ENCODE measurements at regions not wholly inside any gene's neighbourhood (a gene's known extent, or its start where the extent isn't known, plus 50 kb on each side); places are given as distances from the start of the nearest gene placed in this dataset.

DNA sequence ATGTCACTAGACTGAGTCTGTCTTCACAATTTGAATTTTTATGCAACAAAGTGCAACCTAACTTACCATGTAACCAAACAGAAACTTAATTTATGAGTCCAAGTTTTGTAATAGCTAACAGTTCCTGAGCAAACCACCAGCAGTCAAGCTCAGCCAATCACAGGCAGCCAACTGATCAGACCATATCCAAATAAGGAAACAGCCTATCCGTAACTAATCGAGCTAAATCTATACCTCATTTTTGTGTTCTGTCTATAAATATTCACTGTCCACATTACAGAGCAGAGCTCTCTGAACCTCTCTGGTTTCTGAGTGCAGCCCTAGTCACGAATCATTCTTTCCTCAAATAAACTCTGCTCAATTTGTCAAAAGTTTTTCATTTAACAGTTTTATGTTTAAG lies 367.6 kb downstream of the PRR32 start:
- TF ChIP-seq YY1 (IDR thresholded peaks at IDR 0.05) = no peak
- TF ChIP-seq, protein P1, sequence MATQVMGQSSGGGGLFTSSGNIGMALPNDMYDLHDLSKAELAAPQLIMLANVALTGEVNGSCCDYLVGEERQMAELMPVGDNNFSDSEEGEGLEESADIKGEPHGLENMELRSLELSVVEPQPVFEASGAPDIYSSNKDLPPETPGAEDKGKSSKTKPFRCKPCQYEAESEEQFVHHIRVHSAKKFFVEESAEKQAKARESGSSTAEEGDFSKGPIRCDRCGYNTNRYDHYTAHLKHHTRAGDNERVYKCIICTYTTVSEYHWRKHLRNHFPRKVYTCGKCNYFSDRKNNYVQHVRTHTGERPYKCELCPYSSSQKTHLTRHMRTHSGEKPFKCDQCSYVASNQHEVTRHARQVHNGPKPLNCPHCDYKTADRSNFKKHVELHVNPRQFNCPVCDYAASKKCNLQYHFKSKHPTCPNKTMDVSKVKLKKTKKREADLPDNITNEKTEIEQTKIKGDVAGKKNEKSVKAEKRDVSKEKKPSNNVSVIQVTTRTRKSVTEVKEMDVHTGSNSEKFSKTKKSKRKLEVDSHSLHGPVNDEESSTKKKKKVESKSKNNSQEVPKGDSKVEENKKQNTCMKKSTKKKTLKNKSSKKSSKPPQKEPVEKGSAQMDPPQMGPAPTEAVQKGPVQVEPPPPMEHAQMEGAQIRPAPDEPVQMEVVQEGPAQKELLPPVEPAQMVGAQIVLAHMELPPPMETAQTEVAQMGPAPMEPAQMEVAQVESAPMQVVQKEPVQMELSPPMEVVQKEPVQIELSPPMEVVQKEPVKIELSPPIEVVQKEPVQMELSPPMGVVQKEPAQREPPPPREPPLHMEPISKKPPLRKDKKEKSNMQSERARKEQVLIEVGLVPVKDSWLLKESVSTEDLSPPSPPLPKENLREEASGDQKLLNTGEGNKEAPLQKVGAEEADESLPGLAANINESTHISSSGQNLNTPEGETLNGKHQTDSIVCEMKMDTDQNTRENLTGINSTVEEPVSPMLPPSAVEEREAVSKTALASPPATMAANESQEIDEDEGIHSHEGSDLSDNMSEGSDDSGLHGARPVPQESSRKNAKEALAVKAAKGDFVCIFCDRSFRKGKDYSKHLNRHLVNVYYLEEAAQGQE (IDR thresholded peaks at IDR 0.05) = no peak
- TF ChIP-seq, protein P2, sequence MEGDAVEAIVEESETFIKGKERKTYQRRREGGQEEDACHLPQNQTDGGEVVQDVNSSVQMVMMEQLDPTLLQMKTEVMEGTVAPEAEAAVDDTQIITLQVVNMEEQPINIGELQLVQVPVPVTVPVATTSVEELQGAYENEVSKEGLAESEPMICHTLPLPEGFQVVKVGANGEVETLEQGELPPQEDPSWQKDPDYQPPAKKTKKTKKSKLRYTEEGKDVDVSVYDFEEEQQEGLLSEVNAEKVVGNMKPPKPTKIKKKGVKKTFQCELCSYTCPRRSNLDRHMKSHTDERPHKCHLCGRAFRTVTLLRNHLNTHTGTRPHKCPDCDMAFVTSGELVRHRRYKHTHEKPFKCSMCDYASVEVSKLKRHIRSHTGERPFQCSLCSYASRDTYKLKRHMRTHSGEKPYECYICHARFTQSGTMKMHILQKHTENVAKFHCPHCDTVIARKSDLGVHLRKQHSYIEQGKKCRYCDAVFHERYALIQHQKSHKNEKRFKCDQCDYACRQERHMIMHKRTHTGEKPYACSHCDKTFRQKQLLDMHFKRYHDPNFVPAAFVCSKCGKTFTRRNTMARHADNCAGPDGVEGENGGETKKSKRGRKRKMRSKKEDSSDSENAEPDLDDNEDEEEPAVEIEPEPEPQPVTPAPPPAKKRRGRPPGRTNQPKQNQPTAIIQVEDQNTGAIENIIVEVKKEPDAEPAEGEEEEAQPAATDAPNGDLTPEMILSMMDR (IDR thresholded peaks at IDR 0.05; ENCODE audit: low read depth, low read length, missing input control) = no peak
- no peak for TF ChIP-seq RAD21 (IDR thresholded peaks at IDR 0.05)
- TF ChIP-seq GABPA (IDR thresholded peaks at IDR 0.05 in 1 of 2, conservative IDR thresholded peaks at IDR 0.05 in 1 of 2) = no peak
- TF ChIP-seq HNF4G (IDR thresholded peaks at IDR 0.05) = no peak
- TF ChIP-seq TAF1 (conservative IDR thresholded peaks at IDR 0.05) = no peak
- TF ChIP-seq, protein P3, sequence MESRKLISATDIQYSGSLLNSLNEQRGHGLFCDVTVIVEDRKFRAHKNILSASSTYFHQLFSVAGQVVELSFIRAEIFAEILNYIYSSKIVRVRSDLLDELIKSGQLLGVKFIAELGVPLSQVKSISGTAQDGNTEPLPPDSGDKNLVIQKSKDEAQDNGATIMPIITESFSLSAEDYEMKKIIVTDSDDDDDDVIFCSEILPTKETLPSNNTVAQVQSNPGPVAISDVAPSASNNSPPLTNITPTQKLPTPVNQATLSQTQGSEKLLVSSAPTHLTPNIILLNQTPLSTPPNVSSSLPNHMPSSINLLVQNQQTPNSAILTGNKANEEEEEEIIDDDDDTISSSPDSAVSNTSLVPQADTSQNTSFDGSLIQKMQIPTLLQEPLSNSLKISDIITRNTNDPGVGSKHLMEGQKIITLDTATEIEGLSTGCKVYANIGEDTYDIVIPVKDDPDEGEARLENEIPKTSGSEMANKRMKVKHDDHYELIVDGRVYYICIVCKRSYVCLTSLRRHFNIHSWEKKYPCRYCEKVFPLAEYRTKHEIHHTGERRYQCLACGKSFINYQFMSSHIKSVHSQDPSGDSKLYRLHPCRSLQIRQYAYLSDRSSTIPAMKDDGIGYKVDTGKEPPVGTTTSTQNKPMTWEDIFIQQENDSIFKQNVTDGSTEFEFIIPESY (IDR thresholded peaks at IDR 0.05) = no peak
- TF ChIP-seq MAX (IDR thresholded peaks at IDR 0.05) = no peak
- no peak for TF ChIP-seq EGR1 (IDR thresholded peaks at IDR 0.05; ENCODE audit: low read depth in 2 of 2)
- no peak for TF ChIP-seq ATF3 (IDR thresholded peaks at IDR 0.05)
- TF ChIP-seq RXRA (IDR thresholded peaks at IDR 0.05) = no peak
- TF ChIP-seq FOXA1 (IDR thresholded peaks at IDR 0.05) = no peak
